Esophagus muscularis mucosa (tissue), 4 donors: ENCODE measurements at regions not wholly inside any gene's neighbourhood (a gene's known extent, or its start where the extent isn't known, plus 50 kb on each side); places are given as distances from the start of the nearest gene placed in this dataset.

Experiments used
- EP300 ChIP-seq: sonication (generic); formaldehyde crosslinking; IDR thresholded peaks from one replicate; pipeline ENCODE4 v1.6.1; 2017; ENCODE audit warnings: antibody characterized with exemption
- POLR2A ChIP-seq: fragments of 450-650 bp; IDR thresholded peaks from one replicate; pipeline ENCODE4 v1.6.1; 2017; ENCODE audit warnings: antibody characterized with exemption, moderate library complexity, mild to moderate bottlenecking, low read depth
- POLR2AphosphoS5 ChIP-seq, 2 donors: sonication (generic); formaldehyde crosslinking; IDR thresholded peaks; one replicate each; pipeline ENCODE4 v1.6.1; 2017; ENCODE audit warnings: antibody characterized with exemption in 2 of 2
- TF ChIP-seq, protein P1 (sequence below), 3 experiments: fragments of 200-600 bp in 2 of 3; fragments of 450-650 bp in 1 of 3; sonication (generic) in 2 of 3; IDR thresholded peaks; one replicate each; pipeline ENCODE4 v1.5.1; 2017 to 2019; ENCODE audit warnings: antibody characterized with exemption in 3 of 3, mild to moderate bottlenecking in 2 of 3, moderate library complexity in 1 of 3

DNA sequence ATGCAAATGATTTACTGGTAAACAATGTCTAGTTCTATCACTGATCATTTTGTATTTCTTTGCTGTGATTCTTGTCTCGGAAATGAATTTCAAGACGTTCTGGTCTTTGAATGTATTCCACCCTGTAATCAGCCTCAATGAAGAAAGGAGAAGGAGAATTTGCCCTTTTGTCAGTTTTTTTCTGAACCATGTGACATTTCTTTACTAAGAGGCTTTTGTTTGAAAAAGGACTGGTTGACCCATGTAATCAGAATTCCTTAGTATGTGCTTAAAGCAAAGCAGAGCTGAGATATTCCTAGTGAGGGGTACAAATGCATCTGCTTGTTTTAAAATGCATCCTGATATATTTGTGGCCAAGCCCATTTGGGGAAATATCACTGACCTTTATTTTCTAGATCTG, 581.6 kb downstream of the ETV1 start:
- TF ChIP-seq, protein P1, sequence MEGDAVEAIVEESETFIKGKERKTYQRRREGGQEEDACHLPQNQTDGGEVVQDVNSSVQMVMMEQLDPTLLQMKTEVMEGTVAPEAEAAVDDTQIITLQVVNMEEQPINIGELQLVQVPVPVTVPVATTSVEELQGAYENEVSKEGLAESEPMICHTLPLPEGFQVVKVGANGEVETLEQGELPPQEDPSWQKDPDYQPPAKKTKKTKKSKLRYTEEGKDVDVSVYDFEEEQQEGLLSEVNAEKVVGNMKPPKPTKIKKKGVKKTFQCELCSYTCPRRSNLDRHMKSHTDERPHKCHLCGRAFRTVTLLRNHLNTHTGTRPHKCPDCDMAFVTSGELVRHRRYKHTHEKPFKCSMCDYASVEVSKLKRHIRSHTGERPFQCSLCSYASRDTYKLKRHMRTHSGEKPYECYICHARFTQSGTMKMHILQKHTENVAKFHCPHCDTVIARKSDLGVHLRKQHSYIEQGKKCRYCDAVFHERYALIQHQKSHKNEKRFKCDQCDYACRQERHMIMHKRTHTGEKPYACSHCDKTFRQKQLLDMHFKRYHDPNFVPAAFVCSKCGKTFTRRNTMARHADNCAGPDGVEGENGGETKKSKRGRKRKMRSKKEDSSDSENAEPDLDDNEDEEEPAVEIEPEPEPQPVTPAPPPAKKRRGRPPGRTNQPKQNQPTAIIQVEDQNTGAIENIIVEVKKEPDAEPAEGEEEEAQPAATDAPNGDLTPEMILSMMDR (IDR thresholded peaks at IDR 0.05) = no peak
- TF ChIP-seq POLR2AphosphoS5 (IDR thresholded peaks at IDR 0.05) (no peak), POLR2A (no peak), EP300 (no peak)
